Prostate gland (tissue), 2 donors: ENCODE measurements at regions not wholly inside any gene's neighbourhood (a gene's known extent, or its start where the extent isn't known, plus 50 kb on each side); places are given as distances from the start of the nearest gene placed in this dataset.

Experiments
- POLR2AphosphoS5 ChIP-seq: sonication (generic); formaldehyde crosslinking; IDR thresholded peaks from one replicate; pipeline ENCODE4 v1.6.1; 2017; ENCODE audit warnings: antibody characterized with exemption
- TF ChIP-seq, protein P1 (sequence below), 4 experiments: fragments of 200-600 bp in 2 of 4; fragments of 450-650 bp in 2 of 4; sonication (generic) in 2 of 4; IDR thresholded peaks; 1 replicate in 3 of 4; 2 replicates in 1 of 4; pipeline ENCODE4 v1.5.1; 2016 to 2019; ENCODE audit warnings: antibody characterized with exemption in 4 of 4, mild to moderate bottlenecking in 2 of 4, moderate library complexity in 2 of 4

DNA sequence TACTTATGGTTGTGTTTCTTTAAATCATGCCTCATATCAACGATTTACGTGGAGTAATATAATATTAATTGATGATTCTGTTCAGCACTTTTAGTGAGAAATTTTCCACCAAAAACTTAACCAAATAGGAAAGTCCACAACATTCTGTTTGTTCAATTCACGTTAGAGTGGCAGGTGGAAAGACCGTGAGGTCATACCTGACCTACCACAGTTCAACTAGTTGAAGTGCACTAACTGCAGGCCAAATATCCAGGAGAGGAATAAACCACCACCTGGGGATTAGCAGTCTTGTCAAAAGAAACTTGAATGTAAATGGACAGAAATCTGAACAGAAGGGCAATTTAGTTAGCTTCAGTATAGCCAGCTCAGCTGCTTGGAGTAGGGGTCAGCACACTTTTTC lies 577.7 kb downstream of the KIF4B start:
- TF ChIP-seq POLR2AphosphoS5, result no peak
- TF ChIP-seq, protein P1, sequence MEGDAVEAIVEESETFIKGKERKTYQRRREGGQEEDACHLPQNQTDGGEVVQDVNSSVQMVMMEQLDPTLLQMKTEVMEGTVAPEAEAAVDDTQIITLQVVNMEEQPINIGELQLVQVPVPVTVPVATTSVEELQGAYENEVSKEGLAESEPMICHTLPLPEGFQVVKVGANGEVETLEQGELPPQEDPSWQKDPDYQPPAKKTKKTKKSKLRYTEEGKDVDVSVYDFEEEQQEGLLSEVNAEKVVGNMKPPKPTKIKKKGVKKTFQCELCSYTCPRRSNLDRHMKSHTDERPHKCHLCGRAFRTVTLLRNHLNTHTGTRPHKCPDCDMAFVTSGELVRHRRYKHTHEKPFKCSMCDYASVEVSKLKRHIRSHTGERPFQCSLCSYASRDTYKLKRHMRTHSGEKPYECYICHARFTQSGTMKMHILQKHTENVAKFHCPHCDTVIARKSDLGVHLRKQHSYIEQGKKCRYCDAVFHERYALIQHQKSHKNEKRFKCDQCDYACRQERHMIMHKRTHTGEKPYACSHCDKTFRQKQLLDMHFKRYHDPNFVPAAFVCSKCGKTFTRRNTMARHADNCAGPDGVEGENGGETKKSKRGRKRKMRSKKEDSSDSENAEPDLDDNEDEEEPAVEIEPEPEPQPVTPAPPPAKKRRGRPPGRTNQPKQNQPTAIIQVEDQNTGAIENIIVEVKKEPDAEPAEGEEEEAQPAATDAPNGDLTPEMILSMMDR (IDR thresholded peaks at IDR 0.05), result no peak
